GM12878 (cell line): ENCODE measurements at regions not wholly inside any gene's neighbourhood (a gene's known extent, or its start where the extent isn't known, plus 50 kb on each side); places are given as distances from the start of the nearest gene placed in this dataset.

ENCODE experiments used
- ATAC-seq: fragments of 200-7000 bp; cut with Tn5 transposase; 3 replicates; pipeline ENCODE4 v1.9.1; 2020; ENCODE audit warnings: mild to moderate bottlenecking, moderate library complexity
- BruUV-seq: library from RNA; stranded (reverse); fragments of 400-500 nt; replicated peaks from 2 replicates; lab custom pipeline; 2021; lab: Mats Ljungman, UMichigan
- CTCF ChIA-PET: fragments of 300-600 bp; sonication (Branson Sonifier 250); formaldehyde crosslinking; extraction: SDS; loops from one replicate; lab custom pipeline; 2021; ENCODE audit warnings: inconsistent platforms; lab: Yijun Ruan, JAX
- POLR2A ChIA-PET: fragments of 350-600 bp; formaldehyde crosslinking; extraction: SDS; loops from one replicate; lab custom pipeline; 2021; ENCODE audit warnings: inconsistent platforms; lab: Charles Lee
- RAD21 ChIA-PET: fragments of 300-600 bp; sonication (Branson Sonifier 250); formaldehyde crosslinking; loops from one replicate; lab custom pipeline; 2023; ENCODE audit warnings: antibody characterized with exemption; ENCODE audit not compliant: unreplicated experiment; lab: Charles Lee
- SMC1A ChIA-PET: fragments of 300-600 bp; sonication (Branson Sonifier 250); formaldehyde crosslinking; loops from one replicate; lab custom pipeline; 2023; ENCODE audit not compliant: unreplicated experiment, uncharacterized antibody; lab: Charles Lee
- DNase-seq: peaks from one replicate; pipeline ENCODE4 v3.0.0-alpha.2; 2011; ENCODE audit warnings: low read depth, low spot score
- FAIRE-seq: peaks from 3 replicates; lab custom pipeline; 2011; peaks lifted over from hg19 to GRCh38; lab: Jason Lieb, UNC
- H2AFZ ChIP-seq: 2 replicates; pipeline ENCODE4 v1.6.0; 2011; ENCODE audit warnings: low read depth, low read length, control low read depth; ENCODE audit not compliant: control insufficient read depth
- H3K27ac ChIP-seq: 2 replicates; pipeline ENCODE4 v1.5.1; 2011; ENCODE audit warnings: control low read depth; ENCODE audit not compliant: control insufficient read depth, insufficient read depth
- H3K27me3 ChIP-seq, 2 experiments: replicated peaks in 1 of 2; 2 replicates each; pipeline versions ENCODE4 v1.6.0 to v1.6.1; 2011; ENCODE audit warnings: low read length in 1 of 2; ENCODE audit not compliant: control insufficient read depth in 2 of 2, insufficient read depth in 2 of 2
- H3K36me3 ChIP-seq, 2 experiments: 2 replicates each; pipeline ENCODE4 v1.5.1; 2011; ENCODE audit warnings: low read length in 1 of 2; ENCODE audit not compliant: control insufficient read depth in 2 of 2, insufficient read depth in 2 of 2
- H3K4me1 ChIP-seq: 2 replicates; pipeline ENCODE4 v1.6.1; 2011; ENCODE audit warnings: mild to moderate bottlenecking, low read length, moderate library complexity, mixed read lengths; ENCODE audit not compliant: control insufficient read depth, insufficient read depth
- H3K4me2 ChIP-seq: 2 replicates; pipeline ENCODE4 v1.6.0; 2011; ENCODE audit warnings: control low read depth; ENCODE audit not compliant: control insufficient read depth, insufficient read depth
- H3K4me3 ChIP-seq: fragments of 200-600 bp; sonication (generic); 2 replicates; pipeline ENCODE4 v1.5.1; 2016
- H3K79me2 ChIP-seq: 2 replicates; pipeline ENCODE4 v1.6.0; 2011; ENCODE audit warnings: low read length; ENCODE audit not compliant: control insufficient read depth, insufficient read depth
- H3K9ac ChIP-seq: 2 replicates; pipeline ENCODE4 v1.8.0; 2011; ENCODE audit warnings: low read length, control low read depth, mixed read lengths; ENCODE audit not compliant: control insufficient read depth, insufficient read depth
- H3K9me3 ChIP-seq: replicated peaks from 3 replicates; pipeline ENCODE4 v1.5.1; 2011; ENCODE audit warnings: mild to moderate bottlenecking, low read length; ENCODE audit not compliant: control insufficient read depth, insufficient read depth
- H4K20me1 ChIP-seq: 2 replicates; pipeline ENCODE4 v1.6.0; 2011; ENCODE audit not compliant: control insufficient read depth, insufficient read depth
- IKZF1 ChIP-seq: fragments of 450-650 bp; conservative IDR thresholded peaks from 2 replicates; pipeline ENCODE4 v1.6.1; 2017; ENCODE audit warnings: antibody characterized with exemption, mild to moderate bottlenecking
- SMC3 ChIP-seq: IDR thresholded peaks from 2 replicates; pipeline ENCODE4 v1.6.1; 2011; ENCODE audit warnings: low read length, improper control_type of control experiment, borderline replicate concordance
- WGBS: methylation state at CpG from one replicate; pipeline ENCODE4 v1.1.6; 2016; ENCODE audit warnings: low lambda C conversion rate; ENCODE audit not compliant: insufficient replicate concordance, insufficient coverage; ENCODE audit errors: missing lambda C conversion rate; 5-methylcytosine and 5-hydroxymethylcytosine counted together
- in situ Hi-C: fragments of 300-500 bp; cut with MboI; formaldehyde crosslinking; loops from 9 replicates; pipeline ENCODE4 v1.14.3; 2018; ENCODE audit warnings: mixed read lengths
- intact Hi-C: fragments of 100-400 bp; cut with micrococcal nuclease; formaldehyde crosslinking; loops from one replicate; pipeline ENCODE4 v1.14.2; 2022; ENCODE audit not compliant: unreplicated experiment
- TF ChIP-seq, protein P1 (sequence below): fragments of 450-650 bp; IDR thresholded peaks from 2 replicates; pipeline ENCODE4 v1.6.1; 2017; ENCODE audit warnings: mild to moderate bottlenecking
- TF ChIP-seq, protein P2 (sequence below): fragments of 450-650 bp; IDR thresholded peaks from 2 replicates; pipeline ENCODE4 v1.6.1; 2018; ENCODE audit warnings: mild to moderate bottlenecking, low read depth, moderate library complexity; ENCODE audit not compliant: partially characterized antibody

- FAIRE-seq: no peak
- no peaks in the 10 kb centered on the region for H3K27me3 ChIP-seq
- ChIA-PET CTCF (no interaction called here), SMC1A (interaction anchor here (0.6 kb wide), 1 partner anchor 49 kb away, joined by 3 read pairs; no protein-coding TSS in a partner anchor), POLR2A (no interaction called here), RAD21 (no interaction called here)
- intact Hi-C loops (no loop called here), in situ Hi-C loops (no loop called here)
- H3K9me3 ChIP-seq: no peaks in the 10 kb centered on the region
- BruUV-seq: no TSS peak
- WGBS: 41% methylated on average over 3 of the region's 3 CpGs
- H3K27ac ChIP-seq: no peak overlapping the region
- ATAC-seq: no peak
- H3K79me2 ChIP-seq: no peaks in the 10 kb centered on the region
- H2AFZ ChIP-seq: no peak overlapping the region
- no peak overlapping the region for H3K4me3 ChIP-seq
- no peak overlapping the region for H3K4me2 ChIP-seq
- H4K20me1 ChIP-seq: no peaks in the 10 kb centered on the region
- H3K4me1 ChIP-seq: no peaks in the 10 kb centered on the region
- TF ChIP-seq SMC3 (no peak), IKZF1 (no peak)
- TF ChIP-seq, protein P1, sequence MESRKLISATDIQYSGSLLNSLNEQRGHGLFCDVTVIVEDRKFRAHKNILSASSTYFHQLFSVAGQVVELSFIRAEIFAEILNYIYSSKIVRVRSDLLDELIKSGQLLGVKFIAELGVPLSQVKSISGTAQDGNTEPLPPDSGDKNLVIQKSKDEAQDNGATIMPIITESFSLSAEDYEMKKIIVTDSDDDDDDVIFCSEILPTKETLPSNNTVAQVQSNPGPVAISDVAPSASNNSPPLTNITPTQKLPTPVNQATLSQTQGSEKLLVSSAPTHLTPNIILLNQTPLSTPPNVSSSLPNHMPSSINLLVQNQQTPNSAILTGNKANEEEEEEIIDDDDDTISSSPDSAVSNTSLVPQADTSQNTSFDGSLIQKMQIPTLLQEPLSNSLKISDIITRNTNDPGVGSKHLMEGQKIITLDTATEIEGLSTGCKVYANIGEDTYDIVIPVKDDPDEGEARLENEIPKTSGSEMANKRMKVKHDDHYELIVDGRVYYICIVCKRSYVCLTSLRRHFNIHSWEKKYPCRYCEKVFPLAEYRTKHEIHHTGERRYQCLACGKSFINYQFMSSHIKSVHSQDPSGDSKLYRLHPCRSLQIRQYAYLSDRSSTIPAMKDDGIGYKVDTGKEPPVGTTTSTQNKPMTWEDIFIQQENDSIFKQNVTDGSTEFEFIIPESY: no peak
- TF ChIP-seq, protein P2, sequence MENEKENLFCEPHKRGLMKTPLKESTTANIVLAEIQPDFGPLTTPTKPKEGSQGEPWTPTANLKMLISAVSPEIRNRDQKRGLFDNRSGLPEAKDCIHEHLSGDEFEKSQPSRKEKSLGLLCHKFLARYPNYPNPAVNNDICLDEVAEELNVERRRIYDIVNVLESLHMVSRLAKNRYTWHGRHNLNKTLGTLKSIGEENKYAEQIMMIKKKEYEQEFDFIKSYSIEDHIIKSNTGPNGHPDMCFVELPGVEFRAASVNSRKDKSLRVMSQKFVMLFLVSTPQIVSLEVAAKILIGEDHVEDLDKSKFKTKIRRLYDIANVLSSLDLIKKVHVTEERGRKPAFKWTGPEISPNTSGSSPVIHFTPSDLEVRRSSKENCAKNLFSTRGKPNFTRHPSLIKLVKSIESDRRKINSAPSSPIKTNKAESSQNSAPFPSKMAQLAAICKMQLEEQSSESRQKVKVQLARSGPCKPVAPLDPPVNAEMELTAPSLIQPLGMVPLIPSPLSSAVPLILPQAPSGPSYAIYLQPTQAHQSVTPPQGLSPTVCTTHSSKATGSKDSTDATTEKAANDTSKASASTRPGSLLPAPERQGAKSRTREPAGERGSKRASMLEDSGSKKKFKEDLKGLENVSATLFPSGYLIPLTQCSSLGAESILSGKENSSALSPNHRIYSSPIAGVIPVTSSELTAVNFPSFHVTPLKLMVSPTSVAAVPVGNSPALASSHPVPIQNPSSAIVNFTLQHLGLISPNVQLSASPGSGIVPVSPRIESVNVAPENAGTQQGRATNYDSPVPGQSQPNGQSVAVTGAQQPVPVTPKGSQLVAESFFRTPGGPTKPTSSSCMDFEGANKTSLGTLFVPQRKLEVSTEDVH: no peak
- TF ChIP-seq, all 136 proteins: peak for 0
- no peak for DNase-seq
- Histone ChIP-seq H3K9ac (no peak overlapping the region), H3K36me3 (no peaks in the 10 kb centered on the region)
Measured at GRCh38 chr21:18661842-18662241, 258.3 kb upstream of the TMPRSS15 start.
